ENCODE measurements at regions not wholly inside any gene's neighbourhood (a gene's known extent, or its start where the extent isn't known, plus 50 kb on each side); places are given as distances from the start of the nearest gene placed in this dataset.

- ChIA-PET POLR2A (no interaction called here), CTCF (no interaction called here)
- H3K4me2 ChIP-seq = no peak overlapping the region
- TF ChIP-seq TP53 (CRISPR knock-in tag; IDR thresholded peaks at IDR 0.05) = no peak
- TF ChIP-seq NFE2L2 (conservative IDR thresholded peaks at IDR 0.05; ENCODE audit: low read length) = no peak
- TF ChIP-seq CBX8 (IDR thresholded peaks at IDR 0.05) = no peak
- no peak for TF ChIP-seq PBX3 (IDR thresholded peaks at IDR 0.05)
- no peak for TF ChIP-seq EHMT2 (IDR thresholded peaks at IDR 0.05; ENCODE audit: low read depth)
- no peak for TF ChIP-seq E2F6 (IDR thresholded peaks at IDR 0.05; ENCODE audit: borderline replicate concordance, low read depth)
- no peak for TF ChIP-seq HEYL (CRISPR knock-in tag; IDR thresholded peaks at IDR 0.05)
- TF ChIP-seq ZSCAN20 (CRISPR knock-in tag; IDR thresholded peaks at IDR 0.05) = no peak
- no peak for TF ChIP-seq RARB (CRISPR knock-in tag; IDR thresholded peaks at IDR 0.05)
- TF ChIP-seq CHD4 (IDR thresholded peaks at IDR 0.05; ENCODE audit: borderline replicate concordance) = no peak
- no peak for TF ChIP-seq TFCP2L1 (CRISPR knock-in tag; IDR thresholded peaks at IDR 0.05)
- TF ChIP-seq USF2 (IDR thresholded peaks at IDR 0.05) = no peak
- TF ChIP-seq KDM1A (IDR thresholded peaks at IDR 0.05; ENCODE audit: low read depth) = no peak
- TF ChIP-seq ZNF302 (CRISPR knock-in tag; IDR thresholded peaks at IDR 0.05) = no peak
- TF ChIP-seq NR3C1 (IDR thresholded peaks at IDR 0.05) = no peak
- no peak for TF ChIP-seq FOSL2 (IDR thresholded peaks at IDR 0.05)
- TF ChIP-seq FOSL2 (CRISPR knock-in tag; IDR thresholded peaks at IDR 0.05) = no peak
- H3K4me1 ChIP-seq = no peaks in the 10 kb centered on the region
- no peak overlapping the region for H3K27ac ChIP-seq
- H3K4me3 ChIP-seq = no peak overlapping the region
- DNase-seq (ENCODE audit: low read depth in 1 of 2, low spot score in 1 of 2) = no peak
- no peak for FAIRE-seq
- whole genome bisulfite sequencing (ENCODE audit: missing lambda C conversion rate) = 17% methylated on average over 2 of the region's 3 CpGs
- ATAC-seq = no peak
- no peaks in the 10 kb centered on the region for H3K9me3 ChIP-seq
Observed at GRCh38 chr11:98564233-98564632, 456.5 kb upstream of the CNTN5 start.

- no peaks in the 10 kb centered on the region for H3K4me1 ChIP-seq
- TF ChIP-seq CBX2 (IDR thresholded peaks at IDR 0.05; ENCODE audit: borderline replicate concordance, low read depth) (no peak), KDM5A (IDR thresholded peaks at IDR 0.05) (no peak), CBX8 (IDR thresholded peaks at IDR 0.05) (no peak), EP300 (IDR thresholded peaks at IDR 0.05) (no peak), ZFP36 (IDR thresholded peaks at IDR 0.05; ENCODE audit: borderline replicate concordance, partially characterized antibody) (no peak), POLR2AphosphoS2 (conservative IDR thresholded peaks at IDR 0.05; ENCODE audit: low read length) (no peak), PBX3 (IDR thresholded peaks at IDR 0.05) (no peak), FOSL2 (IDR thresholded peaks at IDR 0.05) (no peak), FOSL2 (CRISPR knock-in tag; IDR thresholded peaks at IDR 0.05) (no peak), HEYL (CRISPR knock-in tag; IDR thresholded peaks at IDR 0.05) (no peak), ATOH8 (CRISPR knock-in tag; IDR thresholded peaks at IDR 0.05; ENCODE audit: low read depth) (no peak), NR3C1 (IDR thresholded peaks at IDR 0.05) (no peak), CTCF (IDR thresholded peaks at IDR 0.05) (no peak), JUN (IDR thresholded peaks at IDR 0.05) (no peak), HOXB5 (CRISPR knock-in tag; IDR thresholded peaks at IDR 0.05) (no peak), REST (IDR thresholded peaks at IDR 0.05) (no peak), HOXB13 (CRISPR knock-in tag; IDR thresholded peaks at IDR 0.05; ENCODE audit: low read depth) (no peak), HOXA7 (CRISPR knock-in tag; IDR thresholded peaks at IDR 0.05) (no peak)
- no peak overlapping the region for H3K4me3 ChIP-seq
- WGBS (ENCODE audit: missing lambda C conversion rate) = 72% methylated on average over 4 of the region's 4 CpGs
- ChIA-PET POLR2A (no interaction called here), CTCF (interaction anchor here (0.9 kb wide), 1 partner anchor 7 kb away, joined by 3 read pairs; no protein-coding TSS in a partner anchor)
- DNase-seq (ENCODE audit: low read depth in 1 of 2, low spot score in 1 of 2) (no peak), ATAC-seq (no peak), FAIRE-seq (no peak)
- no peaks in the 10 kb centered on the region for H3K9me3 ChIP-seq
- no peak overlapping the region for H3K27ac ChIP-seq
- no peak overlapping the region for H3K4me2 ChIP-seq
Observed at GRCh38 chr11:98564881-98565280, 455.9 kb upstream of the CNTN5 start.

Measured in A549 (cell line).